OCI-LY3 (cell line): ENCODE measurements at regions not wholly inside any gene's neighbourhood (a gene's known extent, or its start where the extent isn't known, plus 50 kb on each side); places are given as distances from the start of the nearest gene placed in this dataset.
"Not testable (repeated sequence)": the region's sequence is repeated elsewhere in the genome, so short reads cannot be mapped to it uniquely, and the experiment has no call there.

Experiments used
- H2AFZ ChIP-seq: fragments of 200-600, 300-600 bp; shearing (Covaris generic); 2 replicates; pipeline ENCODE4 v1.6.0; 2014; ENCODE audit warnings: antibody characterized with exemption, low read depth, low read length
- H3K27ac ChIP-seq: fragments of 200-600, 300-600 bp; sonication (generic); 2 replicates; pipeline ENCODE4 v1.5.1; 2014; ENCODE audit warnings: mild to moderate bottlenecking, low read length, moderate library complexity, mixed read lengths
- H3K27me3 ChIP-seq: fragments of 200-600, 300-600 bp; sonication (generic); 2 replicates; pipeline ENCODE4 v1.6.1; 2014; ENCODE audit warnings: low read depth, low read length, mixed read lengths
- H3K36me3 ChIP-seq: fragments of 200-600, 300-600 bp; sonication (generic); replicated peaks from 2 replicates; pipeline ENCODE3; 2014; ENCODE audit warnings: low read depth, low read length, mixed read lengths
- H3K4me1 ChIP-seq: fragments of 300-600, 200-600 bp; sonication (generic); 2 replicates; pipeline ENCODE4 v1.6.1; 2014; ENCODE audit warnings: low read length, mixed read lengths
- H3K4me2 ChIP-seq: fragments of 200-600, 300-600 bp; sonication (generic); 2 replicates; pipeline ENCODE4 v1.6.1; 2014; ENCODE audit warnings: low read length, mixed read lengths
- H3K4me3 ChIP-seq: fragments of 300-600, 200-600 bp; sonication (generic); 2 replicates; pipeline ENCODE4 v1.5.1; 2014; ENCODE audit warnings: antibody characterized with exemption, mild to moderate bottlenecking, low read length, moderate library complexity
- H3K79me2 ChIP-seq: fragments of 300-600, 200-600 bp; shearing (Covaris generic); 2 replicates; pipeline ENCODE4 v1.6.1; 2014; ENCODE audit warnings: mild to moderate bottlenecking, low read length, mixed read lengths
- H3K9ac ChIP-seq: fragments of 300-600, 200-600 bp; shearing (Covaris generic); 2 replicates; pipeline ENCODE4 v1.6.0; 2014; ENCODE audit warnings: mild to moderate bottlenecking, low read length, moderate library complexity
- H3K9me3 ChIP-seq: fragments of 200-600, 300-600 bp; shearing (Covaris generic); 2 replicates; pipeline ENCODE4 v1.6.1; 2014; ENCODE audit warnings: low read length, mixed read lengths; ENCODE audit not compliant: insufficient read depth
- H4K20me1 ChIP-seq: fragments of 200-600, 300-600 bp; sonication (generic); 2 replicates; pipeline ENCODE4 v1.6.1; 2016; ENCODE audit warnings: low read length, mixed read lengths; ENCODE audit not compliant: insufficient read depth
- CTCF ChIP-seq: fragments of 200-600, 300-600 bp; sonication (generic); IDR thresholded peaks from 2 replicates; pipeline ENCODE4 v1.5.1; 2014; ENCODE audit warnings: antibody characterized with exemption, low read length, low read depth
- EZH2phosphoT487 ChIP-seq: fragments of 200-600 bp; shearing (Covaris generic); IDR thresholded peaks from 2 replicates; pipeline ENCODE4 v1.6.1; 2018; ENCODE audit warnings: antibody characterized with exemption, mixed run types, low read depth

DNA sequence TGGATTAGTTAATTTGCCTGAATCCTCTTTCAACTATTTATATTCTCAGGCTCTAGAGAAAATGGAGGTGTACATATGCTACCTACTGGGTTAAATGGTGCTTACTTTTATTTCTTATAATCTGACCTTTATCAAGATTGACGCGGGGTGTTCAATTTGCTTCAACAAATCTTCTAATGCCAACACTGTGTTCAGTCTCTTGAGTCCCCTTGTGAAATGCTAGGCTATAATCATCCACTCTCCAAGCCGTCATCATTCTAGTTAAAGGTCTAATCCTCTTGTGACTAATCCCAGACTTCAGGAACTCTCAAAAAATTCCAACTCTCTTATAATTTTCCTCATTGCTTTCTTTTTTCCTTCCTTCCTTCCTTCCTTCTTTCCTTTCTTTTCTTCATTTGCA, 1396.2 kb downstream of the CDH8 start:
- H3K36me3 ChIP-seq, result no peaks in the 10 kb centered on the region
- no peaks in the 10 kb centered on the region for H3K4me1 ChIP-seq
- no peaks in the 10 kb centered on the region for H3K79me2 ChIP-seq
- H3K9me3 ChIP-seq, result no peaks in the 10 kb centered on the region
- no peak for TF ChIP-seq EZH2phosphoT487
- H2AFZ ChIP-seq, result no peak overlapping the region
- no peaks in the 10 kb centered on the region for H4K20me1 ChIP-seq
- H3K27ac ChIP-seq, result no peak overlapping the region
- no peaks in the 10 kb centered on the region for H3K27me3 ChIP-seq
- no peak overlapping the region for H3K9ac ChIP-seq
- H3K4me3 ChIP-seq, result no peak overlapping the region
- no peak overlapping the region for H3K4me2 ChIP-seq

DNA sequence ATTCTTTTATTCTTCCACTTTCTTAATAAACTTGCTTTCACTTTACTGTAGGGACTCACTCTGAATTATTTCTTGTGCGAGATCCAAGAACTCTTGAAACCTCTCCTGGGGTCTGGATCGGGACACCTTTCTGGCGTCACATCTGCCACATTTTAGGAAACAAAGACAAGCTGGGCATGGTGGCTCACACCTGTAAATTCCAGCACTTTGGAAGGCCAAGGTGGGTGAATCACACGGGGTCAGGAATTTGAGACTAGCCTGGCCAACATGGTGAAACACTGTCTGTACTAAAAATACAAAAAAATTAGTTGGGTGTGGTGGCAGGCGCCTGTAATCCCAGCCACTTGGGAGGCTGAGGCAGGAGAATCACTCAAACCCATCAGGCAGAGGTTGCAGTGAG, 1399.6 kb downstream of the CDH8 start:
- H3K79me2 ChIP-seq, H3K4me2 ChIP-seq, H3K36me3 ChIP-seq, H3K9me3 ChIP-seq, H4K20me1 ChIP-seq, H3K4me1 ChIP-seq, H3K4me3 ChIP-seq, H2AFZ ChIP-seq, H3K9ac ChIP-seq, H3K27ac ChIP-seq, H3K27me3 ChIP-seq: not testable (repeated sequence)

DNA sequence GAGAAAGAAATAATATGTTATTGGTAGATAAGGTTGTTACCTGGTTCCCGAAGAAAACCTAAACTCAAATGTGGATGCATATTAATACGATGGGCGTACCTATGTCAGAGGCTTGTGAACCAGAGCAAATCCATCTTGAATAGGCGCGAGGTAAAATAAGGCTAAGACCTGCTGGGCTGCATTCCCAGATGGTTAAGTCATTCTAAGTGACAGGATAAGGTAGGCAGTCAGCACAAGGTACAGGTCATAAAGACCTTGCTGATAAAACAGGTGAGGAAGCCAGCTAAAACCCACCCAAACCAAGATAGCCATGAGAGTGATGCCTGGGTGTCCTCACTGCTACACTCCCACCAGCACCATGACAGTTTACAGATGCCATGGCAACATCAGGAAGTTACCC, 1400.1 kb downstream of the CDH8 start:
- H3K27me3 ChIP-seq, result no peaks in the 10 kb centered on the region
- no peaks in the 10 kb centered on the region for H4K20me1 ChIP-seq
- TF ChIP-seq EZH2phosphoT487 (no peak), CTCF (no peak)
- H3K79me2 ChIP-seq, result no peaks in the 10 kb centered on the region
- no peak overlapping the region for H3K4me2 ChIP-seq
- H3K4me1 ChIP-seq, result no peaks in the 10 kb centered on the region
- H3K9me3 ChIP-seq, result no peaks in the 10 kb centered on the region
- no peak overlapping the region for H3K4me3 ChIP-seq
- H3K27ac ChIP-seq, result no peak overlapping the region
- H3K36me3 ChIP-seq, result no peaks in the 10 kb centered on the region
- no peak overlapping the region for H3K9ac ChIP-seq
- no peak overlapping the region for H2AFZ ChIP-seq

- H3K4me2 ChIP-seq, result no peak overlapping the region
- H3K9ac ChIP-seq, result no peak overlapping the region
- H3K36me3 ChIP-seq, result no peaks in the 10 kb centered on the region
- H3K79me2 ChIP-seq, result no peaks in the 10 kb centered on the region
- no peak overlapping the region for H3K4me3 ChIP-seq
- TF ChIP-seq CTCF (no peak), EZH2phosphoT487 (no peak)
- H3K27ac ChIP-seq, result no peak overlapping the region
- H3K9me3 ChIP-seq, result no peaks in the 10 kb centered on the region
- no peaks in the 10 kb centered on the region for H3K27me3 ChIP-seq
- no peaks in the 10 kb centered on the region for H4K20me1 ChIP-seq
- H2AFZ ChIP-seq, result no peak overlapping the region
- H3K4me1 ChIP-seq, result no peaks in the 10 kb centered on the region
Measured at GRCh38 chr16:60635548-60635947, 1400.7 kb downstream of the CDH8 start.

DNA sequence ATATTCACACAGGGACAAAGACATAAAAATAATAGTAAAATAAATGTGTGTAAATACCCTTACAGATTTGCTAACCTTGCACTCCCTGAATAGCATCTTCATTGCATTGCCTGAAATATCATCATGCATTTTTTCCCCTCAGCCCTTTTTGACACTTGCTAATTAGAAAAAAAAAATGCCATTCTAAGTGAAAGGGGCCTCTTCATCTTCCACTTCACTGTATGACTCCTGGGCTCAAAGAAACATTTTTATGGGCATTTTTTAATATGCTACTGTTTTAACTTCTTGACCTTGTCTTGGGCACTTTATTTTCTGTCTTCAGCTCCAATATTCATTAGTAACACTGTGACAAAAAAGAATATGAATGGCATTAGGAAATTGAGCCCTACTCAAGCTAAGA, 1424.4 kb downstream of the CDH8 start:
- H3K9me3 ChIP-seq, result no peaks in the 10 kb centered on the region
- no peaks in the 10 kb centered on the region for H3K79me2 ChIP-seq
- no peak overlapping the region for H3K4me2 ChIP-seq
- TF ChIP-seq EZH2phosphoT487 (no peak), CTCF (no peak)
- H3K4me1 ChIP-seq, result no peaks in the 10 kb centered on the region
- H2AFZ ChIP-seq, result no peak overlapping the region
- no peaks in the 10 kb centered on the region for H3K36me3 ChIP-seq
- no peaks in the 10 kb centered on the region for H3K27me3 ChIP-seq
- no peak overlapping the region for H3K9ac ChIP-seq
- H3K4me3 ChIP-seq, result no peak overlapping the region
- H4K20me1 ChIP-seq, result no peaks in the 10 kb centered on the region
- H3K27ac ChIP-seq, result no peak overlapping the region
